ENCODE measurements at regions not wholly inside any gene's neighbourhood (a gene's known extent, or its start where the extent isn't known, plus 50 kb on each side); places are given as distances from the start of the nearest gene placed in this dataset.

- 3% methylated on average over 1 of the region's 2 CpGs for WGBS (ENCODE audit: low lambda C conversion rate)
- Histone ChIP-seq H3K36me3 (replicated peaks in 1 of 2; ENCODE audit: control insufficient read depth in 1 of 2, insufficient read depth in 2 of 2, low read length in 2 of 2) (no peaks in the 10 kb centered on the region), H2AFZ (ENCODE audit: low read length) (no peak overlapping the region), H3K9me3 (ENCODE audit: low read length) (no peaks in the 10 kb centered on the region), H3K4me1 (ENCODE audit: insufficient read depth, low read length) (no peaks in the 10 kb centered on the region), H3K4me3 (replicated peaks in 1 of 3; ENCODE audit: insufficient read depth in 1 of 3, low read depth in 2 of 3, low read length in 3 of 3) (no peak overlapping the region), H3K9ac (ENCODE audit: insufficient read depth, low read depth, low read length) (no peak overlapping the region), H3K4me2 (ENCODE audit: low read depth, low read length) (no peak overlapping the region), H3K27ac (ENCODE audit: extremely low read length, insufficient read depth, low read length) (no peak overlapping the region), H4K20me1 (ENCODE audit: insufficient read depth, low read length) (no peaks in the 10 kb centered on the region), H3K27me3 (ENCODE audit: control insufficient read depth in 1 of 2, insufficient read depth in 2 of 2, low read length in 2 of 2) (0 out of 5 replicates have a peak, but pooled peaks cover 0 to 5% of the 10 kb centered on the region in 2 experiments), H3K79me2 (ENCODE audit: insufficient read depth, low read length) (no peaks in the 10 kb centered on the region)
- no peak for FAIRE-seq
- DNase-seq (ENCODE audit: low spot score): no peak
- in situ Hi-C loops (cut with HindIII; ENCODE audit: extremely low pct_ligation_motif_present, low pct_unique_long_range_greater_than_20kb): no loop called here
- ChIA-PET POLR2A (no interaction called here), CTCF (ENCODE audit: low intra/inter-chr PET ratio, low total read pairs) (no interaction called here)
- no TSS peak for BruUV-seq (replicated peaks)
- intact Hi-C loops (cut with micrococcal nuclease; ENCODE audit: unreplicated experiment): no loop called here
- ATAC-seq: no peak
- no peak for TF ChIP-seq ZNF160 (CRISPR knock-in tag; IDR thresholded peaks at IDR 0.05)
- TF ChIP-seq ZNF263 (CRISPR knock-in tag; IDR thresholded peaks at IDR 0.05): no peak
- TF ChIP-seq HMGXB3 (CRISPR knock-in tag; IDR thresholded peaks at IDR 0.05; ENCODE audit: borderline replicate concordance): no peak
- no peak for TF ChIP-seq ZBTB44 (CRISPR knock-in tag; IDR thresholded peaks at IDR 0.05)
- no peak for TF ChIP-seq GRHL1 (CRISPR knock-in tag; conservative IDR thresholded peaks at IDR 0.05)
- no peak for TF ChIP-seq TAF15 (IDR thresholded peaks at IDR 0.05; ENCODE audit: low read depth, low read length, poor library complexity, severe bottlenecking)
- no peak for TF ChIP-seq ZMYM4 (CRISPR knock-in tag; IDR thresholded peaks at IDR 0.05)
Observed at GRCh38 chr3:134707908-134708597, 57.2 kb upstream of the KY start.

Measured in HepG2 (cell line).